Fibroblast of skin of left quadriceps (primary cell): ENCODE measurements at regions not wholly inside any gene's neighbourhood (a gene's known extent, or its start where the extent isn't known, plus 50 kb on each side); places are given as distances from the start of the nearest gene placed in this dataset.
"Not testable (repeated sequence)": the region's sequence is repeated elsewhere in the genome, so short reads cannot be mapped to it uniquely, and the experiment has no call there.

Source experiments
- DNase-seq, 2 experiments: peaks; one replicate each; pipeline ENCODE4 v3.0.0-alpha.2; 2013; ENCODE audit warnings: low read depth in 2 of 2

DNA sequence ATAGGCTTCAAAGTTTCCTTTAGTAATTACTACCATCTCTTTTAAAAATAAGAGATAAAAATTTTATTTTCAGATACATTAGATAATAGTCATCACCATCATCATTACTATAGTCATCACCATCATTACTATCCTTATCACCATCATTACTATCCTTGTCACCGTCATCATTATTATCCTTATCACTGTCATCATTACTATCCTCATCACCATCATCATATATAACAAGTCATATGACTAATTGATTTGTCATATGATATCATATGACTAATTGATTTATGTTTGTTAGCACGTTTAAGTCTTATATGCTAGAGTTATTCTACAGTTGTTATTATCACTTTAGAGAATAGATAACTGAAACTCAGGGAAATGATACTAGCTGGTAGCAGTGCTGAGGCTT, 382.1 kb upstream of the CDH18 start:
- DNase-seq: no peak

DNA sequence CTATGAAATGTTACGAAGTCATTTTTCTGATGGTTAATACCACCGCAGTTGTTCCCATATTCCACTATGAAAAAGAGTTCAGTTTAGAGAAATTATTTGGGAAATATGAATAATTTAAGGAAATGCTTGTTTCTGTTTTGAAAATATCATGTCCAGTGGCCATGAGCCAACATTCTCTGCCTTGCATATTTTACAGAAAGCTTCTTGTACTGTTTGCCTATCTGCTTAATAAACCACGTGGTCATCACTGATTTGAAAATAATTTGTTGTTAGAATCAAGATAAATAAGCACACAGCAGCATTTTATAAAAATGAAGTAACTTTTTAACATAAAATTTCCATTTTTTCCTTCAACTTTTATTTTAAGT, 381.5 kb upstream of the CDH18 start:
- DNase-seq: no peak

DNA sequence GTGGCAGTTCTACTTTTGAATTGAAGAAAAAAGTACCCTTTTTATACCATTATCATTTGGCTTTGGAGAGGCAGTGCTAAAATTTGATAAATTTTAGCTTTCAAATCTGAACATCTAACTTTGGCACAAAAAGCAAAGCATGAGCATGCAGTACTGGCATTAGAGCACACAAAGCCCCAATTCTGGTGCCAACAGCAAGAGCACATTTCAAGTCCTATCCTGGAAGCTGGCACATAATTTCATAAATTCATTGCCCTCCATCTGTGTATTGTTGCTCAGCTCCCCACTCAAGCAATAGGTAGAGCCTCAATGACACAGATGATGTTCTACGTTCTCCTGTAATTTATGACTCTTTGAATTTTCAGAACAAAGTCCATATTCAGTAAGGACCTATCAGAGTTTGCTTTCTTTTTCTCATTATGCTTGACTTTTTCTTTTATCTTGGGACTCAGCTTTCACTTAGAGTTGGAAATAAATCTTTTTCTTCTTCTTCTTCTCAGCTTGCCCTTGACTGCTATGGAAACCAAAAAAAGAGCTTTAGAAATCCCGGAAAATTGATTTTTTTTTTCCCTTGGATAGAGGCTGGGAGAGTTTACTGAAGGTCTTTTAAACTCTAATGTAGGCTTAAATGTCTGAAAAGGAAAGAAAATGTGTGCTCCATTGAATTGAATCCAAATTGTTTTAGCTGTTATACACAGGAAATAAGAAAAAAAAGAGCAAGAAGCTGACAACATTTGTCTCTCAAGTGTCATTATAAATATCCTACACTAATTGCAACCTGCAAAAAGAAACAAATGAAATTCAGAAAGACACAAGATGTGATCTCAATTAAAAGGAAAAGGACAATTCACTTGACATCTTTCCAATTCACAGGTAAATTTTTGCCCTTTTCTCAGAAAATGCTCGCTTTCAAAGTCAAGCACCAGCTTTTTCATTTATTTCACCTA, 380.8 kb upstream of the CDH18 start:
- DNase-seq: no peak

DNA sequence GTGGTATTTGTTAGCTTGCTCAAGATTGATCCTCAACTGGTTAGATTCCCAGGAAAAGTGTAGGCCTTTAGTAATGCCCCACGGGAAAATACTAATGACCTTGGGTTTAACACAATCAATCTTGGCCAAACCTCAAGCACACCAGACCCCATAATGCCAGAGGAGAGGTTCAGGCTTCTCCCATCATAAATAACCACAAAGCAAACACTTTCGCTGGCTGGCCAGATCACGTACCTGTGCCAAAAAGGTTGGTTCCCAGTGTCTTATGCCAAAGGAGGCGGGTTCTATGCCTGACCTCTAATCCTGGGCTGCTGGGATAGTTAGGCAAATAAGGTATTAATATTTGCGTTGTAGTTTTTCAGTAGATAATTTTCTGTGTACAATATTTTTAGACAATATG, 379.2 kb upstream of the CDH18 start:
- DNase-seq: no peak

DNA sequence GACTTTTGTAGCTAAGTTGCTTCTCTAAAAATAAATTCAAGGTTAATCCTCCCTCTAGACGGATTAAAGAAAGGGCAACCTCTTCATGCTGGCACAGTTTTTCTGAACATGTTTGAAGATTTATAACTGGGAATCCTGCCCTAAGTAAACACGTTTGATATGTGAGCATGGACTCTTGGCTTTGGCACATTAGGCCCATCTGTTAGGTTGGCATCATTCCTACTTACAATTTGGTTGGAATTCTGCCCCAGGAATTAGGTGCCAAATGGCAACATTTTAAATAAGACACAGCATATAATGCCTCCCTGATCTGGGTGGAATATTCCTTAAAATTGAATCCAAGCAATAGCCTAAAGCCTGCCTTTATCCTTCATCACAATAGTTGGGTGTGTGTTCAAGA, 372.3 kb upstream of the CDH18 start:
- DNase-seq: no peak

DNA sequence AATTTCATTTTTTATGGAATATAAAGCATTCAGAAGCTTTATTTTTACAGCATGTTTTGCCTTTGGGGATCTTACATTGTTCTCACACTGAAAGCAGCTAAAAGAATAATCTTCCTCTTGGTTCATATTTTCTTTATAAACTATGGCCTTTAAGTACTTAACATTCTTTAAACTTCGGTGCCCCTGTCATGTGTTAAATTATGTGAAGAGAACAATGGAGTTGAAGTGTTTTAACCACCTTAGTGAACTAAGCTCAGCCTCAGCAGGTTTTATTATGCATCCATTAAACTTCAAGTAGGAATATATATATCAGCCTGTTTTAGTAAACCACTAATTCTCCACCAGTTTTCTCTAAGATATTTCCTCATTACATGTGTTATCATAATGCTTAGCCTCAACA, 371.4 kb upstream of the CDH18 start:
- no peak for DNase-seq

DNA sequence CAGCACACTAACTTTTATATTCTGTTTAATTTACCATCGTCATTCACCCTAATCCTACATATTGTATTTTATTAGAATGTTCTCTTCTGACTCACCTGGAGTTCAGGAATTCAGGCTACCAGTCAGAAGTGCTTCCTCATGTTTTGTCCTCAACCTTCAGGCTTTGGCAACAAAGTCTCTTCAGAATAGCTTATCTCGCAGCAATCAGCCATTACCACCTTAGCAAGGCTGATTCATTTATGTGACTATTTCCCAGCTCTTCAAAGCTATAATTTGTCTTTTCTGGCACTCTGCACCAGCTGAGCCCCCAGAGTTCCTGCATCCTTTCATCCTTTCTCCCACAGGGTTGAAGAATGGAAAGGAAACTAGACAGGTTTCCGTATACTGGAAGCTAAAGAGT, 365.5 kb upstream of the CDH18 start:
- no peak for DNase-seq

DNA sequence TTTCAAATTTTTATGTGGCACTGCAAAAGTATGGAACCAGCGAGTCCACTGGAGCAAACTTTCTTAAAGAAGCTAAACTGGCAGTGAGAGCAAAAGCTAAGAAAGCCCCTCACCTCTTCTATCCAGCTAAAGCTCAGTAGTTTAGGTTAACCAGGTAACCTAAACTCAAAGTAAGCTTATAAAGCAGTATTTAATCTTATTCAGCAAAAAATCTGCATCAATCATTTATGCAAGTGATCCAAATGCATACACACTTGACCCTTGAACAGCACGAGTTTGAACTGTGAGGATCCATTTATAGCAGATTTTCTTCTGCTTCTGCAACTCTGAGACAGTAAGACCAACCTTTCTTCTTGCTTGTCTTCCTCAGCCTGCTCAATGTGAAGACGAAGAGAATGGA, 363.8 kb upstream of the CDH18 start:
- DNase-seq: no peak

DNA sequence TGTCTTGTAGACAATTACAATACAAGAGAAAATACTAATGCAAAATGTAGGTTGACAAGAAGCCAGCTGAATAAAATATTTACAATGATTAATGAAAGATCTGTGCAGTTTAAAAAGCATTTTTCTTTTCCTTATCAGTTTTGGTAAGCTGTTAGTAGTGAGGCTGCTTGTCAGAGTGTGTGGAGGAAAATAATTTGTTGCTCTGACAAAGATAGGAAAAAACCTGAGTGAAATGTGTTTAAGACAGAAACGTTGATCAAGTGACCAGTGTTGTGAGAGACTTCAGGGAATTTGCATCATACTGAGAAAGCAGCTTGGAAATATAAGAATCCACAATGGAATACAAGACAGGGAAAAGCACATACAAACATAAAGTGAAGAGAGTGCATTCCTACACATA, 360.3 kb upstream of the CDH18 start:
- DNase-seq: no peak

DNA sequence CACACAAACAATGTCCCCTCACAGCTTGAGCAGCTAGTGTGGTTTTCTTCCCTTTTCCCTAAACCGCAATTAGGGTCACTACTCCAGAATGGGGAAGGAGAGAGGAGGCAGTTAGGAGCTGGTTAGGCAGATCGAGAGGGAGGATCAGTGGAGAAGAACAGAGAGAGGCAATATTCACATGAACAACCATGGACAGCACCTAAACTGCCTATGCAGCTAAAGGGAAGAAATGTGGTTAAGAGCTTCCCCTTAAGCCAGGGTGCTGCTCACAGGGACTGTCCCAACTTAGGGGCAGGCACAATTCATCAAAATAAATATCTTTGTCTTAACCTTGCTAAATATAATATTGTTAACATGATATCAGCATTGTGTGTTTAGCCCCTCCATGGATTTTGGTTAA, 359.3 kb upstream of the CDH18 start:
- DNase-seq: no peak

DNA sequence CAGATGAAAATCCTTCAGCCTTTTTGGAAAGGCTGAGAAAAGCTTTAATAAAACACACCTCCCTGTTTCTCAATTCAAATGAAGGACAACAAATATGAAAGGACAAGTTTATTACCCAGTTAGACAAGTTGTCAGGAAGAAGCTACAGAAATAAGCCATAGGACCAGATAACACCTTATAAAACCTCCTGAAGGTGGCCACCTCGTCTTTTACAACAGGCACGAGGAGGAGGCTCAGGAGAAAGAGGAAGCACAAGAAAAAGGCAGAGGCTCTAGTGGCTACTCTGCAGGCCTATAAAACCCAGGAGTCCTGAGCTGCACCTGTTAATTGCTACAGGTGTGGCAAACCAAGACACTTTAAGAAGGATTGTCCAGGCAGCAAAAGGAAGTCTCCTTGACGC, 352.1 kb upstream of the CDH18 start:
- no peak for DNase-seq

DNA sequence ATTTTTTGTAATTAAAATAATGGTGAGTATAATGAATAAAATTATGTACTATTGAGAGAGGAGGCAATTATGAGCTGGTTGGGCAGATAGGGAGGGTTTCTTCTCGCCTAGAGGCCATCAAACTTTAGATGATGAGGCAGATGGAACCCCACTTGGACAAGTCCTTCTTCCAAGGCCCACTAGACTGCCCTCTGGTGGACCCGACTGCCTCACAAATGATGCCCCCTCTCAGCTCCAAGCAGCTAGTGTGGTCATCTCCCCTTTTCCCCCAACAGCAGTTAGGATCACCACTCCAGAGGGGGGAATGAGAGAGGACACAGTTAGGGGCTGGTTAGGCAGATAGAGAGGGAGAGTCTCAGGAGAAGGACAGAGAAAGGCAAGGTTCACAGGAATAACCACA, 348.0 kb upstream of the CDH18 start:
- DNase-seq: no peak

DNA sequence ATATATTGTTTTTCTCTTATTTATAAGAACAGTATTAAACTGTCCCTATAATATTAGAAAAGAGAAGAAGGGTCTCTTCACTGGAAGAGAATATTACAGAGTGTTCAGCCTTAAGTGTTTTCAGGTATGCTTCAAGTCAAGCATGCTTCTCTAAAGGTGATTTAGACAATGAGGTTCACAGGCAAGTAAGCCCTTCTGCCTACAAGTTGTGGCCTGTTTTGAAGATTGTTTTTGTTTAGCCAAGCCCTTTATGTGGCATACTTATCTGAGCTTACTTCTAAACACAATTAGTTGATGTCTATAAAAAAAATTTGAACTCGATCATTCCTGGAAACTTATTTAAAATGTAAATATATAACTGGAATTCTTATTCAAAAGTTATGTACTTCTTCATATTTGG, 343.8 kb upstream of the CDH18 start:
- no peak for DNase-seq

DNA sequence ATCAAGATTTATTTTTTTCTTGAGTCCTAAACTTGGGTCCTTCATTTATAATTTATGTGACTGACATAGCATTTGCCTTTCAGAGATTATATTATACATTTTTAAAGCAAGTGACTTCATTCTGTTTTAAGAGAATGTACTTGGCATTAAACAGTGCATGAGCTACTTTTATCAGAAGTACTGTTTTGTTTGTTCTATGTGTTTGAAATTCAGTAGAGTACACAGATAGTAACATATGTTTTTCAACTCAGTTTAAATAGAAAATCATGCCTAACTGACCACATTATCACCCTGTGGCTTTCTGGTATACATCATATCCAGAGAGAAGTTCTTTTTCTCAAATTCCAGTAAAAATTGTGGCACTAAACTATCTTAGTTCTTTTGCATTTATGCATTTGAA, 335.3 kb upstream of the CDH18 start:
- no peak for DNase-seq

DNA sequence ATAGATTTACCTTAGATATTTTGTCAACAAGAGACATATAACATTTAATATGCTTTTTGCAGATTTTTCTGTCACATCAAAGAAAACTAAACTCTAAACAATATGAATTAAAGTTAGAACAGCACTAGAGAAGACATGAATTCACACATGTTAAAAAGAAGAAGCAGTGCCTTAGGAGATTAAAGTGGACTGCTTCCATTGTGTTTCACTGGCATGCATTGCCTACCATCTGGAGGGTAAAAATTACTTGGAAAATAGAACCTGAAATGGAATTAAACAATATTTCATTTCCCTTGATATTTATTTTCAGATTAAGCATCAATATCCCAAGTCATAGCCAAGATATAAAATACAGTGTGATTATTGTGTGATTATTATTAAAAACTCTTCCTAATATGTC, 319.4 kb upstream of the CDH18 start:
- DNase-seq: no peak

DNA sequence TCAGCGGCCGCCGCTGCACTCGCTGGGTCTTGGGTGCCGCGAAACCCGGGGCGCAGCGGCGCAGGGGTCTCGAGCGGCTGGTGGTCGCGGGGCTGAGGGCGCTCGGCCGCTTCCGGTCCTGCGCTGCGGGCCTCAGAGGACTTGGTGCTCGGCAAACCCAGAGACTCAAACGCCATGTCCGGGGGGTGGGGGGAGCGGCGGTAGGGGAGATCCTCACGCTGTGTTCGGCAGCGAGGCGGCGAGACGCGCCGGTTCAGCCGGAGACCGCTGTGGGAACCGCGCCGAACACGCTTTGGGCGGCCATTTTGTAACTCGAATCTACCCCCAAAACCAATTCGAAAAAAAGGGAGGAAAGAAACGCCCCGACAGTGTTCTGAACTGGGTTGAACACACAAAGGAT, 317.5 kb upstream of the CDH18 start:
- no peak for DNase-seq

DNA sequence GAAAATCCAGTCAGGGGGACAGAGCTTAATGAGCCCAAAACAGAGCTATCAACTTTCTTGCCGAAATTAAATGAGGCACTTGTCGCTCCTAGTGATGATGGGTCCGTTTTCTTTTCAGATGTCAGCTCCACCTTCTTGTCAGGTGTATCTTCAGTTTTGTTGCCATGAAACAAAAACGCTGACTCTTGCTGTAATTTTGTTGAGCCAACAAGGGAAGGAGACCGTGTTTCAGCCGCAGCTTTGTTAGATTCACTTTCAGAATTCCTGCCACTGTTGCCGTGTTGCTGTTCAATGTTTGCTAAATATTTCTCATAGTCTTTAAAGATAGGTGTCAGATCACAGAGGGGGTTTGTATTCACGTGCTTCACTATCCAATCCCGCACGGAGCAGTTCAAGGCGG, 316.6 kb upstream of the CDH18 start:
- not testable (repeated sequence) for DNase-seq

DNA sequence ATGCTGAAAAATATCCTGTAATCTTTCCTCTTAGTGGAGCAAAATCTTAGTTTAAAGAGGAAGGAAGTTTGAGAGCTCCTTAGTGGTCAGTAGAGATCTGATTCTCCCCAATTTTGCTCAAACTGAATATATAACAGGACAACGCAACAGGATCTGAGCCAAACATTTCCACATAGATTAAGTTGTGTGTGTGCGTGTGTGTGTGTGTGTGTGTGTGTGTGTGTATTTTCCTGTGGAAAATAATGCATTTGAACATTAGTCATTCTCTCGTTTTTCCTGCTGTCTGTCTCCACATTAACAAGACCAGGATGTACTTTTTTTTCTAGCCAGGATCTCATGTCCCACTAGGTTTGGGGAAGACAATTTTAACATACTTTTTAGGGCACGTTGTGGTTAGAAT, 312.1 kb upstream of the CDH18 start:
- no peak for DNase-seq

DNA sequence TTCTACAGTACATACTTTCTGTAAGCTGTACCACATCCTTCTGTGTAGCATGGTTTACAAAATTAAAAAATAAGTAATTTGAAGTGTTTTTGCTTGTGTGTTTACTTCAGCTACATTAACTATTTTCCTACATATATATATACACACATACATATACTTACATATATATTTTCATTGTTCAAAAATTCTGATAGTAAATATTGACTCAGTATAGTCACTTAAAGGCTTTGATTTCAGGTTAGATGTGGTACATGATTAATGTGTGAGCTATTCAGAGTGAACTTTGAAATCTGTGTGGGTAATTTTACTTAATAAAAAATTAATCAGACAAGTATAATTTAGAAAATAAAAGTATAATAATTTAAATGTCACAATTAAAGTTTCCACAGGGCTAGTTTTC, 306.7 kb upstream of the CDH18 start:
- DNase-seq: no peak

DNA sequence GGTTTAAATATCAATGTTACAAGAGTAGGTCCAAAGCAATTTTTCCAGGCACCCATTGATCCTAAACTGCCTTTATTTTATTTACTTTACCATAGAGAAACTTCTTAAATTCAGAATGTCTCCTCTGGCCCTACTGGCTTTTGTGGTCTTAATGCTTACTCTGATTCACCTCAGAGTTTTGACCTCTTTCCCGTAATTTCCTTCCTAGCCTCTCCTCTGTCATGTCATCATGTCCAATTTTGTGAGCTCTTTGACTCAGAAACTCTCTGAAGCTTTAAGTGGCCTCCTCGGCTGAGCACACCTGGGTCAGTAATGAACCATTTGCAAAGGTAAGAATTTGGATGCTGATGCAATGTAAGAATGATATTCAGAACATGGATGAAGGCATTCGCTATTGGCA, 303.8 kb upstream of the CDH18 start:
- DNase-seq: no peak

DNA sequence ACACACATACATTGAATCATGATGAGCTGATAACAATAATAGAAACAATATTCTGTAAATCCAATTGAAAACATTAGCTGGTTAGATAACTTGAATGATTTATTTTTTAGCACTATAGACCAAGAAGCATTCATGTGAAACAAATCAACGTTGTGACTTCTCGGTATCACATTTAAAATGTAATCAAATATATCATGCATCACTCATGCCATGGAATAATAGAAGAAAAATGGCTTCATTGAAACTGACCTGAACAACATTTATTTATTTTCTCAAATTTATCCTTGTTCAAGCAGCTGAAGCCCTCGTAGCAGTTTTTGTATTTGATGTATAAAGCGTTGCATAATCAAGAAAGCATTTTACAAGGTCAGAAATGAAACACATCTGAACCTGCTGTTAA, 299.6 kb upstream of the CDH18 start:
- no peak for DNase-seq

DNA sequence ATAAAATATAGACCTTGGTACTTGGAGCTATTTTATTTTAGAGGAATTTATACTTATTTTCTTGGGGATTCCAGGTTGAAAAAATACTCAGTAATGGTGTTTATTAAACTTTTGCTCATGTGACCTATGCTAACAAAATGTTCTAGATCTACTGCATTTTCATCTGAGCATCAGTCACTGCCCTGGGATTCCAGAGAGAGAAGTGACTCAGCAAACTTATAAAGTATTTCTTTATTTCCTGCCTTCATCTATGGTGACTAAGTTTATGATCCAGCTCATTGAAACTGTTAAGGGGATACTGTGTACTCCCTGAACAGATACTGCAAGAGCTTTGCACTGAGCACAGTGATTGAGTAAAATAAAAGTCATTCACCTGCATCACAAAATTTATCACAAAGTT, 298.5 kb upstream of the CDH18 start:
- DNase-seq: peak; percentile 30 to 49

DNA sequence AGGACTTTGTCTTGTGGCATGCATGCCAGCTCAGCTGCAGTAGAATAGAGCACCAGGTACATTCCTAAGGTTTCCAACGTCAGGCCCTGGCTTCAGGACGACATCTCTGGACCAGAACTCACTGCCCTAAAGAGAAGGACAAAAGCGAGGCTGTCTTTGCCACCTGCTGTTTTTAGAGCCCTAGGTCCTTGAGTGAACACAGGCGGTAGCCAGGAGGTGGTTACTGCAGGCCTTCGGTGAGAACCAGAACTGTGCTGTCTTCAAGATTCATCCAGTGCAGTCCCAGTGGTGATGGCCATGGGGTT, 288.9 kb upstream of the CDH18 start:
- DNase-seq: no peak
